ENCODE measurements at regions not wholly inside any gene's neighbourhood (a gene's known extent, or its start where the extent isn't known, plus 50 kb on each side); places are given as distances from the start of the nearest gene placed in this dataset.

GRCh38 chr1:42046761-42047507 lies 106.3 kb upstream of the GUCA2B start:
- no peaks in the 10 kb centered on the region for H3K36me3 ChIP-seq (ENCODE audit: insufficient read depth, low read length)
- no peak overlapping the region for H3K27ac ChIP-seq (ENCODE audit: low read depth, low read length)
- peaks cover 4% of the 10 kb centered on the region; the same call in 1 of the 2 replicates for H3K4me1 ChIP-seq (ENCODE audit: insufficient read depth, low read length)
- no peaks in the 10 kb centered on the region for H3K27me3 ChIP-seq (ENCODE audit: insufficient read depth, low read length)
- WGBS, result 92% methylated on average over 4 of the region's 4 CpGs
- H3K4me3 ChIP-seq (ENCODE audit: low read length), result no peak overlapping the region
- no peak overlapping the region for H3K9ac ChIP-seq (ENCODE audit: low read depth, low read length)
- no peaks in the 10 kb centered on the region for H3K9me3 ChIP-seq (ENCODE audit: insufficient read depth, low read depth, low read length)

DNA sequence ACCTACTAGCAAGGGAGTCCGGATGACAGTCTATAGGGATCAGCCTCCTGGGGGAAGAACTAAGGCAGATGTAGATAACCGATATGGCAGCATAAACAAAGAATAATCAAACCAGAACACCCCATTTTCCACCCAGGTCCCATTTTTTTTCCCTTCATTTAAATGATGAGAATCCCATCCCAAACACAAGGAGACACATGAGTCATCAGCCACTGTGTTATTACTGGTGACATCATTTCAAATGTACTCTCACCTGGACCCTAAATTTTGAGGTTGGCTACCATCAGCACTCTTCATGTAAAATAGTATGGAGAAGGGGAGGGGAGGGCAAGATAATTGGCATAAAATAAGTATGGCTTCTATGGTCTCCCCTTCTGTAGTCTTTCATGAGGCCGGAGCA lies 108.9 kb upstream of the GUCA2B start:
- no peak overlapping the region for H3K27ac ChIP-seq (ENCODE audit: low read depth, low read length)
- H3K27me3 ChIP-seq (ENCODE audit: insufficient read depth, low read length), result no peaks in the 10 kb centered on the region
- WGBS, result 98% methylated on average over 3 of the region's 3 CpGs
- H3K9ac ChIP-seq (ENCODE audit: low read depth, low read length), result no peak overlapping the region
- no peaks in the 10 kb centered on the region for H3K9me3 ChIP-seq (ENCODE audit: insufficient read depth, low read depth, low read length)
- H3K4me1 ChIP-seq (ENCODE audit: insufficient read depth, low read length), result peaks cover 4% of the 10 kb centered on the region; the same call in 1 of the 2 replicates
- H3K36me3 ChIP-seq (ENCODE audit: insufficient read depth, low read length), result no peaks in the 10 kb centered on the region
- H3K4me3 ChIP-seq (ENCODE audit: low read length), result no peak overlapping the region

DNA sequence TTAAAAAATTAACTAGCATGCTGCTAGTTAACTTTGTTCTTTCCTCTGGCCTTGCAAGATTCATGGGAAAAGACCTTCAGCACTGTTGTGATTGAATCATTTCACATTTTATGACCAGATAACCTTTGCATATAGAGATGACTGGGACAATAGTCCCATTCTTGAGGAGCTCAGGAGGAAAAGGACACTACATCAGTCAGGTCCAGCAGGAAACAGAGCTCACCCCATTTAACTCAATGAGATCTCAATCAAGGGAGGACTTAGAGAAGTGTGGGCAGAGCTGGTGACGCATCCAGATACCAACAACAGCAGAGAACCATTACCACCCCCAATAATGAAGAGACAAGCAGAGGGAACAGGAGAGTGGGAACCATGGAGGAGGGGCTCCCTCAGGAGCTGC lies 109.4 kb upstream of the GUCA2B start:
- H3K27me3 ChIP-seq (ENCODE audit: insufficient read depth, low read length), result no peaks in the 10 kb centered on the region
- no peak overlapping the region for H3K9ac ChIP-seq (ENCODE audit: low read depth, low read length)
- no CpG with 5 or more reads among the region's 1 CpG for WGBS
- H3K36me3 ChIP-seq (ENCODE audit: insufficient read depth, low read length), result no peaks in the 10 kb centered on the region
- no peak overlapping the region for H3K4me3 ChIP-seq (ENCODE audit: low read length)
- H3K27ac ChIP-seq (ENCODE audit: low read depth, low read length), result no peak overlapping the region
- peaks cover 4% of the 10 kb centered on the region; the same call in 1 of the 2 replicates for H3K4me1 ChIP-seq (ENCODE audit: insufficient read depth, low read length)
- H3K9me3 ChIP-seq (ENCODE audit: insufficient read depth, low read depth, low read length), result no peaks in the 10 kb centered on the region

DNA sequence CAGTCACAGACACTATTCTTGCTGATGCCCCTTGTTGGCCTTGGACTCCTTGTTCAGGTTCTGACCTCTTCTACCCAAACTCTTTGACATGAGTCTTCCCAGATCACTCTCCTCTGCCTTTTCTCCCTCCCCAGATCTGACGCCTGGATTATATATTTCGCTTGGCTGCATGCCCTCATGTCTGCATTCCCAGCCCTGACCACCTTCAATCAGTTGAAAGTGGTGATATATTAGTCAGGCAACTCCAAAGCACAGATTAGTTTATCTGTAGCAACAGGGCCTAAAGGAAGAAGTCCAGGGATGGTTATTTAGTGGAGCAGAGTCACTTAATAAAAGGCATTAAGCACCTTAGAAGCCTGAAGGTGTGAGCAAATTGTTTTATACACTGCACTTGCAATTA lies 110.0 kb upstream of the GUCA2B start:
- H3K27ac ChIP-seq (ENCODE audit: low read depth, low read length), result no peak overlapping the region
- H3K9ac ChIP-seq (ENCODE audit: low read depth, low read length), result no peak overlapping the region
- 73% methylated on average over 2 of the region's 2 CpGs for WGBS
- no peaks in the 10 kb centered on the region for H3K9me3 ChIP-seq (ENCODE audit: insufficient read depth, low read depth, low read length)
- no peaks in the 10 kb centered on the region for H3K36me3 ChIP-seq (ENCODE audit: insufficient read depth, low read length)
- H3K4me1 ChIP-seq (ENCODE audit: insufficient read depth, low read length), result peaks cover 4% of the 10 kb centered on the region; the same call in 1 of the 2 replicates
- no peak overlapping the region for H3K4me3 ChIP-seq (ENCODE audit: low read length)
- no peaks in the 10 kb centered on the region; the same call in 1 of the 2 replicates for H3K27me3 ChIP-seq (ENCODE audit: insufficient read depth, low read length)

GRCh38 chr1:42041031-42041430 lies 112.2 kb upstream of the GUCA2B start:
- no peak overlapping the region for H3K9ac ChIP-seq (ENCODE audit: low read depth, low read length)
- H3K27me3 ChIP-seq (ENCODE audit: insufficient read depth, low read length), result peaks cover 6% of the 10 kb centered on the region; the same call in 1 of the 2 replicates
- no peaks in the 10 kb centered on the region for H3K9me3 ChIP-seq (ENCODE audit: insufficient read depth, low read depth, low read length)
- WGBS, result 94% methylated on average over 17 of the region's 17 CpGs
- no peaks in the 10 kb centered on the region for H3K36me3 ChIP-seq (ENCODE audit: insufficient read depth, low read length)
- H3K27ac ChIP-seq (ENCODE audit: low read depth, low read length), result no peak overlapping the region
- peaks cover 4% of the 10 kb centered on the region; the same call in 1 of the 2 replicates for H3K4me1 ChIP-seq (ENCODE audit: insufficient read depth, low read length)
- H3K4me3 ChIP-seq (ENCODE audit: low read length), result no peak overlapping the region

DNA sequence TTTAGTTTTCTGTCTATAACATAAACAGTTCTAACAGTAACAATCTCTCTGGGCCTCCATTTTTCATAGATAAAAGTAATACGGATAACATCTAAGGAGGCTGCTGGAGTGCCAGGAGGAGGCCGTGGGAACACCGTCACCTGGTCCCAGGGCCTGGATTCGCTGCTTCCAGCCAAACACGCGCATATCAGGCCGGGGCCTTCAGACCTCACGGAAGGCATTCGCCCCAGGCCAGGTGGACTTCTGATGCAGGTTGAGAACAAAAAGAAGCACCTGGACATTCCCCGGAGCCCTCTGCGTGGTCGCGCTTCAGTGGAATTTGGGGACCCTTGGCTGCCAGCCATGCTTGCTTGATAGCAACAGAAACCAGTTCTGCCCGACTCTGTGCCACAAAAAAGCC lies 113.1 kb upstream of the GUCA2B start:
- Histone ChIP-seq H3K36me3 (ENCODE audit: insufficient read depth, low read length) (no peaks in the 10 kb centered on the region), H3K4me1 (ENCODE audit: insufficient read depth, low read length) (no peaks in the 10 kb centered on the region), H3K27me3 (ENCODE audit: insufficient read depth, low read length) (peaks cover 9% of the 10 kb centered on the region), H3K9ac (ENCODE audit: low read depth, low read length) (no peak overlapping the region), H3K27ac (ENCODE audit: low read depth, low read length) (no peak overlapping the region), H3K4me3 (ENCODE audit: low read length) (no peak overlapping the region), H3K9me3 (ENCODE audit: insufficient read depth, low read depth, low read length) (no peaks in the 10 kb centered on the region)
- WGBS, result 95% methylated on average over 14 of the region's 14 CpGs

DNA sequence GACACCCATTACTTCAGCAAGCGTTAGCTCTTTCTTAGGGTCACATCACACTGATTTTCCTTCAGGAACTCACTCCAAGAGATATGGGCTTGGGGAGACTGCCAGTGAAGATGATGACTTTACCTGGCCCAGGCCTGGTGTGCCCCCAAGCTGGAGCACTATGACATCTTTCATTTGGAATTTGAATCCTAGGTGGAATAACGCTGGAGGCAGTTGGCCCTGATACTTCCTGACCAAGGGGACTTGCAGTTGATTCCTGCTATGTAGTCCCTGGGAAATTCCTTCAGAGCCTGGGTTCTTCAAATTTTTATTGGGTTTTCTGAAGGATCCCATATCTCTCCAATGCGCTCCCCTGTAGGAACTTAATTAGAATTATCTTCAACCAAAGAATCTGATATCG lies 114.9 kb upstream of the GUCA2B start:
- peaks cover 28% of the 10 kb centered on the region for H3K27me3 ChIP-seq (ENCODE audit: insufficient read depth, low read length)
- no peaks in the 10 kb centered on the region for H3K9me3 ChIP-seq (ENCODE audit: insufficient read depth, low read depth, low read length)
- H3K27ac ChIP-seq (ENCODE audit: low read depth, low read length), result no peak overlapping the region
- H3K36me3 ChIP-seq (ENCODE audit: insufficient read depth, low read length), result no peaks in the 10 kb centered on the region
- no peak overlapping the region for H3K4me3 ChIP-seq (ENCODE audit: low read length)
- no peak overlapping the region for H3K9ac ChIP-seq (ENCODE audit: low read depth, low read length)
- H3K4me1 ChIP-seq (ENCODE audit: insufficient read depth, low read length), result peaks cover 7% of the 10 kb centered on the region; the same call in 1 of the 2 replicates
- WGBS, result 86% methylated on average over 4 of the region's 4 CpGs

DNA sequence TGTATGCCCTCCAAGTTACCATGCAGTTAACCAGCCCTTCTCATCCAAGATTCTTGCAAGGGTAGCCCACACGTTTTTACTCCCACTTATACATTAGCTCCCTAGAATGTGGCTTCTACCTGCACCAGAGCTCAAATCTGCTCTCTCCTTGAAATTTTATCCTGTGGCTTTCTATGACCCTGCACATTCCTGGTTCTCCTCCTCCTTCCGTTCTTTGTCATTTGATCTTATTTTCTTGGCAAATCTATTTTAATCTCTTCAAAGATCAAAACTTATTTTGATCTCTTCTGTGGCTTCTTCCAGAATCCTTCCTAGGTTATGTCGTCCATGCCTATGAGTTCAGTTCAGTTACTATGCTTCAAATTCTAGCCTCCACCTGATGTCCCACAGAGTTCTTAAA lies 115.6 kb upstream of the GUCA2B start:
- Histone ChIP-seq H3K27ac (ENCODE audit: low read depth, low read length) (no peak overlapping the region), H3K9ac (ENCODE audit: low read depth, low read length) (no peak overlapping the region), H3K36me3 (ENCODE audit: insufficient read depth, low read length) (no peaks in the 10 kb centered on the region), H3K9me3 (ENCODE audit: insufficient read depth, low read depth, low read length) (no peaks in the 10 kb centered on the region), H3K4me3 (ENCODE audit: low read length) (no peak overlapping the region), H3K4me1 (ENCODE audit: insufficient read depth, low read length) (peaks cover 7% of the 10 kb centered on the region; the same call in 1 of the 2 replicates), H3K27me3 (ENCODE audit: insufficient read depth, low read length) (peaks cover 34% of the 10 kb centered on the region)
- WGBS, result 76% methylated on average over 3 of the region's 3 CpGs

GRCh38 chr1:42037161-42037560 lies 116.0 kb upstream of the GUCA2B start:
- no peak overlapping the region for H3K27ac ChIP-seq (ENCODE audit: low read depth, low read length)
- no peaks in the 10 kb centered on the region for H3K36me3 ChIP-seq (ENCODE audit: insufficient read depth, low read length)
- no peaks in the 10 kb centered on the region for H3K9me3 ChIP-seq (ENCODE audit: insufficient read depth, low read depth, low read length)
- H3K4me1 ChIP-seq (ENCODE audit: insufficient read depth, low read length), result peaks cover 7% of the 10 kb centered on the region; the same call in 1 of the 2 replicates
- no peak overlapping the region for H3K9ac ChIP-seq (ENCODE audit: low read depth, low read length)
- H3K27me3 ChIP-seq (ENCODE audit: insufficient read depth, low read length), result peaks cover 38% of the 10 kb centered on the region
- no peak overlapping the region for H3K4me3 ChIP-seq (ENCODE audit: low read length)
- WGBS, result no CpG with 5 or more reads among the region's 1 CpG

GRCh38 chr1:42035830-42036604 lies 117.2 kb upstream of the GUCA2B start:
- 0 out of 2 replicates have a peak overlapping the region, but pooled peaks have one; percentile 45 for H3K9ac ChIP-seq (ENCODE audit: low read depth, low read length)

GRCh38 chr1:42035205-42035829 lies 116.6 kb upstream of the HIVEP3 start:
- H3K36me3 ChIP-seq (ENCODE audit: insufficient read depth, low read length), result no peaks in the 10 kb centered on the region
- peaks cover 40% of the 10 kb centered on the region for H3K27me3 ChIP-seq (ENCODE audit: insufficient read depth, low read length)
- peaks cover 7% of the 10 kb centered on the region; the same call in 1 of the 2 replicates for H3K4me1 ChIP-seq (ENCODE audit: insufficient read depth, low read length)
- no peak overlapping the region for H3K27ac ChIP-seq (ENCODE audit: low read depth, low read length)
- WGBS, result under 1% methylated on average over 66 of the region's 66 CpGs
- H3K4me3 ChIP-seq (ENCODE audit: low read length), result peak overlapping the region; percentile 93
- no peaks in the 10 kb centered on the region for H3K9me3 ChIP-seq (ENCODE audit: insufficient read depth, low read depth, low read length)
- peak overlapping the region; percentile 54; the same call in 1 of the 2 replicates for H3K9ac ChIP-seq (ENCODE audit: low read depth, low read length)

More at GRCh38 chr1:42035830-42036604, 117.2 kb upstream of the GUCA2B start:
- WGBS, result 2% methylated on average over 60 of the region's 60 CpGs
- Histone ChIP-seq H3K4me1 (ENCODE audit: insufficient read depth, low read length) (peaks cover 7% of the 10 kb centered on the region; the same call in 1 of the 2 replicates), H3K36me3 (ENCODE audit: insufficient read depth, low read length) (no peaks in the 10 kb centered on the region), H3K9me3 (ENCODE audit: insufficient read depth, low read depth, low read length) (no peaks in the 10 kb centered on the region), H3K4me3 (ENCODE audit: low read length) (peak overlapping the region; percentile 93), H3K27me3 (ENCODE audit: insufficient read depth, low read length) (peaks cover 40% of the 10 kb centered on the region), H3K27ac (ENCODE audit: low read depth, low read length) (no peak overlapping the region)

Measured in HUES64 (cell line).